ENCODE measurements at regions not wholly inside any gene's neighbourhood (a gene's known extent, or its start where the extent isn't known, plus 50 kb on each side); places are given as distances from the start of the nearest gene placed in this dataset.

DNA sequence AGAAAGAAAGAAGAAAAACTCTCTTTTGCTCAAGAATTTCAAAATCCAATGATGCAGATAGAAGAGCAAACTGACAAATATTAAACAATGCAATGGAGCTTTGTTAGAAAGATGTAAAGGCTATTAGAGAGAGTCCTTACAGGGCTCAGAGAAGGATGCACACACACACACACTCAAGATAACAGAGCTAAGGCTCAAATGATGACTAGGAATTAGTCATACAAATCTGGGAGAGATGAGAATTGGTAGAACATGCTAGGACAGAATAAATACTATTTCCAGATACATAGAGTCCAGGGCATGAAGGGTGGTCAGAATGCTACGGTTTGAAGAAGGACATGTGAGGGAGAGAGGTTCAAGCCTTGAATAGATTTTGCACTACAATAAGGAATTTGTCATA lies 650.1 kb upstream of the MDGA2 start:
- Histone ChIP-seq H4K20me1 (ENCODE audit: control insufficient read depth, insufficient read depth, insufficient read length) (no peaks in the 10 kb centered on the region), H2AFZ (ENCODE audit: low read length) (no peak overlapping the region), H3K23ac (ENCODE audit: insufficient read length, low read depth, low read length) (no peak overlapping the region), H4K91ac (ENCODE audit: insufficient read length, low read depth, low read length) (no peak overlapping the region), H3K27ac (ENCODE audit: insufficient read length, low read depth, low read length) (no peak overlapping the region), H3K79me2 (ENCODE audit: insufficient read depth, low read length) (no peaks in the 10 kb centered on the region), H3K56ac (ENCODE audit: insufficient read length, low read depth, low read length) (no peak overlapping the region), H3K4me2 (ENCODE audit: insufficient read depth, insufficient read length, low read length) (no peak overlapping the region), H2BK15ac (ENCODE audit: low read depth, low read length) (no peak overlapping the region), H2BK120ac (ENCODE audit: low read depth, low read length, poor library complexity, severe bottlenecking) (no peak overlapping the region), H2BK20ac (ENCODE audit: low read depth, low read length, poor library complexity, severe bottlenecking) (no peak overlapping the region), H3K4ac (ENCODE audit: low read depth, low read length) (no peak overlapping the region), H3K18ac (ENCODE audit: insufficient read length, low read depth, low read length) (no peak overlapping the region), H2AK5ac (ENCODE audit: insufficient read length, low read length) (no peak overlapping the region), H3K27me3 (ENCODE audit: insufficient read depth, low read length) (no peaks in the 10 kb centered on the region), H3K9me3 (ENCODE audit: control insufficient read depth, low read depth, low read length) (no peaks in the 10 kb centered on the region), H3K4me1 (ENCODE audit: insufficient read depth, low read length) (no peaks in the 10 kb centered on the region; the same call in 1 of the 2 replicates), H3T11ph (ENCODE audit: low read length) (no peak overlapping the region), H4K8ac (replicated peaks; ENCODE audit: insufficient read length, low read depth, low read length) (no peak overlapping the region), H3K14ac (ENCODE audit: insufficient read depth, low read length) (no peak overlapping the region), H3K9ac (ENCODE audit: extremely low read depth, insufficient read length, low read length) (no peak overlapping the region), H2BK5ac (ENCODE audit: insufficient read length, low read length) (no peak overlapping the region), H3K23me2 (ENCODE audit: insufficient read length, low read depth, low read length, poor library complexity, severe bottlenecking) (no peaks in the 10 kb centered on the region), H3K79me1 (ENCODE audit: insufficient read depth, low read depth, low read length, poor library complexity, severe bottlenecking) (no peaks in the 10 kb centered on the region), H2BK12ac (ENCODE audit: insufficient read length, low read depth, low read length) (no peak overlapping the region), H4K5ac (ENCODE audit: insufficient read length, low read depth, low read length) (no peak overlapping the region)
- H3K36me3 Mint-ChIP-seq (ENCODE audit: insufficient read depth in 1 of 3, low read depth in 3 of 3): no peaks in the 10 kb centered on the region
- TF ChIP-seq, protein P1, sequence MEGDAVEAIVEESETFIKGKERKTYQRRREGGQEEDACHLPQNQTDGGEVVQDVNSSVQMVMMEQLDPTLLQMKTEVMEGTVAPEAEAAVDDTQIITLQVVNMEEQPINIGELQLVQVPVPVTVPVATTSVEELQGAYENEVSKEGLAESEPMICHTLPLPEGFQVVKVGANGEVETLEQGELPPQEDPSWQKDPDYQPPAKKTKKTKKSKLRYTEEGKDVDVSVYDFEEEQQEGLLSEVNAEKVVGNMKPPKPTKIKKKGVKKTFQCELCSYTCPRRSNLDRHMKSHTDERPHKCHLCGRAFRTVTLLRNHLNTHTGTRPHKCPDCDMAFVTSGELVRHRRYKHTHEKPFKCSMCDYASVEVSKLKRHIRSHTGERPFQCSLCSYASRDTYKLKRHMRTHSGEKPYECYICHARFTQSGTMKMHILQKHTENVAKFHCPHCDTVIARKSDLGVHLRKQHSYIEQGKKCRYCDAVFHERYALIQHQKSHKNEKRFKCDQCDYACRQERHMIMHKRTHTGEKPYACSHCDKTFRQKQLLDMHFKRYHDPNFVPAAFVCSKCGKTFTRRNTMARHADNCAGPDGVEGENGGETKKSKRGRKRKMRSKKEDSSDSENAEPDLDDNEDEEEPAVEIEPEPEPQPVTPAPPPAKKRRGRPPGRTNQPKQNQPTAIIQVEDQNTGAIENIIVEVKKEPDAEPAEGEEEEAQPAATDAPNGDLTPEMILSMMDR (conservative IDR thresholded peaks at IDR 0.05): no peak
- no peak for DNase-seq
- H3K9me3 Mint-ChIP-seq: no peaks in the 10 kb centered on the region
- no peak overlapping the region for H3K4me3 Mint-ChIP-seq
- H3K27ac Mint-ChIP-seq: no peak overlapping the region
- no peaks in the 10 kb centered on the region for H3K27me3 Mint-ChIP-seq (ENCODE audit: low read depth)
- H3K4me1 Mint-ChIP-seq: no peaks in the 10 kb centered on the region
- no CpG with 5 or more reads among the region's 1 CpG for WGBS (ENCODE audit: extremely low coverage, insufficient read length, low lambda C conversion rate)

Data from H9 (cell line).